CD4-positive, CD25-positive, alpha-beta regulatory T cell (primary cell): ENCODE measurements at regions not wholly inside any gene's neighbourhood (a gene's known extent, or its start where the extent isn't known, plus 50 kb on each side); places are given as distances from the start of the nearest gene placed in this dataset.
A peak's percentile ranks its signal among the peaks of the same experiment; 100 is the strongest.

Experiments used
- ATAC-seq, 2 donors: fragments of 150-1000 bp; cut with Tn5 transposase; one replicate each; pipeline ENCODE4 v1.10.0; 2021; ENCODE audit warnings: low read depth in 2 of 2, moderate number of reproducible peaks in 2 of 2, moderate library complexity in 1 of 2
- DNase-seq, 3 donors: peaks; one replicate each; pipeline versions ENCODE4 v3.0.0 to v3.0.0-alpha.2; 2012 to 2022; ENCODE audit warnings: mixed read lengths in 1 of 3
- H3K27ac ChIP-seq: one replicate; pipeline ENCODE4 v1.7.0; 2013; ENCODE audit warnings: mild to moderate bottlenecking, low read length; ENCODE audit not compliant: insufficient read depth, poor library complexity, severe bottlenecking
- H3K27me3 ChIP-seq: one replicate; pipeline ENCODE4 v1.7.0; 2013; ENCODE audit warnings: low read length; ENCODE audit not compliant: control insufficient read depth, insufficient read depth
- H3K36me3 ChIP-seq: one replicate; pipeline ENCODE4 v1.7.0; 2013; ENCODE audit warnings: mild to moderate bottlenecking, low read length, moderate library complexity; ENCODE audit not compliant: control insufficient read depth, insufficient read depth
- H3K4me1 ChIP-seq: 2 replicates; pipeline ENCODE4 v1.7.0; 2013; ENCODE audit warnings: mild to moderate bottlenecking, low read length; ENCODE audit not compliant: insufficient read depth, control insufficient read depth, poor library complexity, severe bottlenecking
- H3K4me3 ChIP-seq: one replicate; pipeline ENCODE4 v1.7.0; 2013; ENCODE audit warnings: low read depth, mild to moderate bottlenecking, low read length, moderate library complexity
- H3K9me3 ChIP-seq, 2 experiments: 1 replicate in 1 of 2; 2 replicates in 1 of 2; pipeline ENCODE4 v1.7.0; 2013; ENCODE audit warnings: low read length in 2 of 2, mild to moderate bottlenecking in 1 of 2, moderate library complexity in 1 of 2; ENCODE audit not compliant: control insufficient read depth in 2 of 2
- H3K27ac Mint-ChIP-seq, 3 donors: one replicate each; pipeline ENCODE4 v1.8.0; 2020 to 2022; ENCODE audit warnings: mild to moderate bottlenecking in 3 of 3, mixed read lengths in 3 of 3, moderate library complexity in 2 of 3
- H3K27me3 Mint-ChIP-seq: one replicate; pipeline ENCODE4 v1.8.0; 2022; ENCODE audit warnings: mild to moderate bottlenecking, mixed read lengths
- H3K36me3 Mint-ChIP-seq: one replicate; pipeline ENCODE4 v1.8.0; 2020; ENCODE audit warnings: mixed read lengths
- H3K4me1 Mint-ChIP-seq, 4 donors: one replicate each; pipeline ENCODE4 v1.8.0; 2020 to 2022; ENCODE audit warnings: mixed read lengths in 4 of 4, mild to moderate bottlenecking in 1 of 4
- H3K4me3 Mint-ChIP-seq, 4 donors: one replicate each; pipeline ENCODE4 v1.8.0; 2020 to 2022; ENCODE audit warnings: mild to moderate bottlenecking in 4 of 4, mixed read lengths in 4 of 4, moderate library complexity in 3 of 4
- H3K9me3 Mint-ChIP-seq, 7 donors: one replicate each; pipeline ENCODE4 v1.8.0; 2020 to 2022; ENCODE audit warnings: mixed read lengths in 7 of 7, mild to moderate bottlenecking in 3 of 7, moderate library complexity in 2 of 7

DNA sequence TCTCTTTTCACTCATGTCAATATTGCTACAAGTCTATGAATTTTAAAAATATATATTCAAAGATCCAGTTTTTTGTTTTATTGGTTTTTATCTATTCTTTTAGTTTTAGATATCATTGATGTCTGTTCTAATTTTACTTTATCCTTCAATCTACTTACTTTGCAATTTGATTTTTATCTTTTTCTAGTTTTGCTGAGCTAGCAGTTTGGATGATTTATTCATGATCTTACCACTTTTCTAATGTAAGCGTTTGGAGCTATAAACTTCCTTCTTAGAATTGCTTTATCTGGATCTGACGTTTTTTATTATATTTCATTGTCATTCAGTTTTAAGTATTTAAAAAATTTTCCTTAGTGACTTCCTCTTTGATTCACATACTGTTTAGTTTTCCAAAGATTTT is 664.5 kb upstream of the VSTM2A start:
- Histone ChIP-seq H3K27me3 (no peaks in the 10 kb centered on the region), H3K9me3 (peaks cover 0 to 6% of the 10 kb centered on the region in 2 experiments), H3K4me1 (no peaks in the 10 kb centered on the region), H3K36me3 (no peaks in the 10 kb centered on the region), H3K27ac (no peak overlapping the region), H3K4me3 (no peak overlapping the region)
- Mint-ChIP-seq H3K27ac (no peak overlapping the region), H3K27me3 (no peaks in the 10 kb centered on the region), H3K4me3 (no peak overlapping the region), H3K9me3 (peaks cover 0 to 34% (median 16%) of the 10 kb centered on the region in 7 donors), H3K36me3 (no peaks in the 10 kb centered on the region), H3K4me1 (no peaks in the 10 kb centered on the region)
- ATAC-seq, result no peak
- no peak for DNase-seq

DNA sequence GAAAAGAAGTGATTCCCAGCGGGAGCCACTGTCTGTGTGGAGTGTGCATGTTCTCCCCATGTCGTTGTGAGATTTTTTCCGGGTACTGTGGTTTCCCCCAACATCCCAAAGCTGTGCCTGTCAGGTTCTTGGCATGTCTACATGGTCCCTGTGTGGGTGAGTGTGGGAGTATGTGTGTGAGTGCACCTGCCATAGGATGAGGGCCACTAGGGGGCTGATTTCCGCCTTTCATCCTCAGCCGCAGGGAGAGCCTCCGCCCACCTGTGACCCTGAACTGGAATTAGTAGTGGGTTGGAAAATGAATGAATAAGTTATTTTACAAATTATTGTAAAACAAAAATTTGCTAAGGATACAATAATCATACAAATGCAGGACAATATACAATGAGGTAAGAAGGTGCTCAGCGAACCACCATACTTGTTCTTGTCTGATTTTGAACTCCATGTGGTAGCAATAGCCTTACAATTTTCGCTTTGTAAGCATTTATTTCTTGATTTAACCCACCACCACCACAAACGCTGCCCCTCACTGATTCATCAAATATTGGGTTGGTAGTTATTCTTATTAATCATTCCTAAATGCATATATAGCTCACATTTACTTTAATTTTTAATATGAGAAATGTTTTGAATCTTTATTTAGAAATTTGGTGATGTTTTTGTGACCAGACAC is 641.2 kb upstream of the VSTM2A start:
- Mint-ChIP-seq H3K36me3 (no peaks in the 10 kb centered on the region), H3K9me3 (peaks cover 4 to 22% (median 8%) of the 10 kb centered on the region in 7 donors), H3K4me3 (no peak overlapping the region), H3K27me3 (no peaks in the 10 kb centered on the region), H3K4me1 (no peaks in the 10 kb centered on the region), H3K27ac (no peak overlapping the region)
- Histone ChIP-seq H3K27ac (no peak overlapping the region), H3K9me3 (peaks cover 7 to 14% of the 10 kb centered on the region in 2 experiments), H3K4me1 (no peaks in the 10 kb centered on the region), H3K36me3 (no peaks in the 10 kb centered on the region), H3K27me3 (no peaks in the 10 kb centered on the region), H3K4me3 (no peak overlapping the region)
- ATAC-seq (no peak), DNase-seq (no peak)

DNA sequence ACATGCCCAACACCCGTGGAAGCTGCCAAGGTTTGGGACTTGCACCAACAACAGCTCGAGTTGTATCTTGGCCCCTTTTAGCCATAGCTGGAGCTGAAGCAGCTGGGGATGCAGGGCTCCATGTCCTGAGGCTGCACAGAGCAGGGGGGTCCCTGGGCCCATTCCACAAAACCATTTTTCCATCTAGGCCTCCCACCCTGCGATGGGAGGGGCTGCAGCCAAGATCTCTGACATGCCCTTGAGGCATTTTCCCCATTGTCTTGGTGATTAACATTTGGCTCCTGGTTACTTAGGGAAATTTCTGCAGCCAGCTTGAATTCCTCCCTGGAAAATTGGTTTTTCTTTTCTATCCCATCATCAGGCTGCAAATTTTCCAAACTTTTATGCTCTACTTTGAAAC is 637.8 kb upstream of the VSTM2A start:
- H3K9me3 Mint-ChIP-seq, result peaks cover 1 to 33% (median 10%) of the 10 kb centered on the region in 7 donors
- H3K36me3 ChIP-seq, result no peaks in the 10 kb centered on the region
- H3K4me3 ChIP-seq, result no peak overlapping the region
- peak overlapping the region in 1 of 3 donors; percentile 11 for H3K27ac Mint-ChIP-seq
- ATAC-seq (no peak), DNase-seq (no peak)
- no peak overlapping the region for H3K27ac ChIP-seq
- H3K27me3 Mint-ChIP-seq, result no peaks in the 10 kb centered on the region
- no peaks in the 10 kb centered on the region for H3K4me1 Mint-ChIP-seq
- no peaks in the 10 kb centered on the region for H3K27me3 ChIP-seq
- no peak overlapping the region for H3K4me3 Mint-ChIP-seq
- H3K4me1 ChIP-seq, result no peaks in the 10 kb centered on the region
- H3K9me3 ChIP-seq, result peaks cover 12 to 19% of the 10 kb centered on the region in 2 experiments
- H3K36me3 Mint-ChIP-seq, result no peaks in the 10 kb centered on the region

DNA sequence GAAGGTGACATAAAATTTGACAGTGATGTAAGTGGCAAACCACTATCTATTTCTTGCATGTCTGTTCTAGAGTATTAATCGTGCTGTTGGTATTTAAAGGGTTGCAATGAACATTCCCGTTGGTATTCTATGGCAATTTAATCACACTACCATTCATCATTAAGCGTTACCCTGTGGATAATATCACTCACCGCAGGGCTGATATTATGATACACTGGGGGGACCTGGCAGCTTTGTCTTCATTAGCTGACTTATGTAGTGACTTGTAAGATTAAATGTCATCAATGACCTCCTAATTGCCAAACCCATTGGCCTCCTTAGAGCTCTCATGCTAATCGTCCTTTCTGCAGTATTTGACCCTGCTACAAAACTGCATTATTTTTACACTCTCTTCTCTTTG is 624.5 kb upstream of the VSTM2A start:
- no peak overlapping the region for H3K27ac ChIP-seq
- ATAC-seq (no peak), DNase-seq (no peak)
- H3K36me3 ChIP-seq, result no peaks in the 10 kb centered on the region
- Mint-ChIP-seq H3K27ac (no peak overlapping the region), H3K27me3 (no peaks in the 10 kb centered on the region), H3K9me3 (peaks cover 1 to 33% (median 12%) of the 10 kb centered on the region in 7 donors), H3K4me1 (no peaks in the 10 kb centered on the region), H3K4me3 (no peak overlapping the region), H3K36me3 (no peaks in the 10 kb centered on the region)
- H3K27me3 ChIP-seq, result no peaks in the 10 kb centered on the region
- no peaks in the 10 kb centered on the region for H3K4me1 ChIP-seq
- peaks cover 3 to 11% of the 10 kb centered on the region in 2 experiments for H3K9me3 ChIP-seq
- no peak overlapping the region for H3K4me3 ChIP-seq

DNA sequence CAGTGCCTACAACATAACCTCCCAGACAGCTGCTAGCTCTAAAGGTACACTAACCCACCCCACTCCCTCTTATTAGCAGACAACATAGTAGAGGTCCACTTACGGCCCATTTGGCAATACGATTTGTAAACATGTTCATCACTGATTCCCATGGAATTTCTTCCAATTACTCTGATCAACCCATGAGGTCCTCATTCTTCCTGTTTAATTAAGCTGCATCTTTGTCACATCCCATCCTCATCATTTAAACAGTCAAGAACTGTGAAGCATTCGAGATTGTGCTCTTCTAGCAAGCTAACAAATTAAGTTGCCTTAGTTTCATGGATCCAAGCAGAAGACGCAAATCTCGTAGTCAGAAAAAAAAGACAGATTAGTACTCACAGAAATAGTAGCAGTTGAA is 622.2 kb upstream of the VSTM2A start:
- no peak for DNase-seq
- H3K4me3 Mint-ChIP-seq, result no peak overlapping the region
- peaks cover 2 to 27% (median 12%) of the 10 kb centered on the region in 7 donors for H3K9me3 Mint-ChIP-seq
- H3K36me3 ChIP-seq, result no peaks in the 10 kb centered on the region
- H3K4me1 ChIP-seq, result no peaks in the 10 kb centered on the region
- H3K4me1 Mint-ChIP-seq, result no peaks in the 10 kb centered on the region
- peaks cover 0 to 4% of the 10 kb centered on the region in 2 experiments for H3K9me3 ChIP-seq
- no peaks in the 10 kb centered on the region for H3K27me3 Mint-ChIP-seq
- H3K27me3 ChIP-seq, result no peaks in the 10 kb centered on the region
- ATAC-seq, result no peak
- H3K36me3 Mint-ChIP-seq, result no peaks in the 10 kb centered on the region
- no peak overlapping the region for H3K4me3 ChIP-seq
- H3K27ac Mint-ChIP-seq, result no peak overlapping the region
- H3K27ac ChIP-seq, result no peak overlapping the region

DNA sequence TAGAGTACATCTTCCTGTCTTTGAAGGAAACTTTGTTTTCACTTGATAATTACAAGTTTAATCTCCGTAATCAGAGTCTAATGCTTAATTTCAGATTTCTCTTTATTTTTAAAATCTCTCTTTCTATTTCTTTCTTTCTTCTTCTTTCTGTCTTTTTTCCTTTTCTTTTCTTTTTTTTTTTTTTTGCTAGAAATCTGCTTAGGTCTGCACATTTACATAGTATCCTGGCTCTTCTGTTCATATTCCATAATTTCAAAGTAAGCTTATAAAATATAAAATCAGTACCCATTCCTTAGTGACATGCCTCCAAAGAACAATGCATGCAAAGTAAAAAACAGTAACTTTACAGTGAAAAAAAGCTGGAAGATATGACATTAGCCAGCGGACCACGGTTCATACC is 601.7 kb upstream of the VSTM2A start:
- Histone ChIP-seq H3K4me3 (no peak overlapping the region), H3K36me3 (no peaks in the 10 kb centered on the region), H3K27me3 (no peaks in the 10 kb centered on the region), H3K4me1 (no peaks in the 10 kb centered on the region), H3K27ac (no peak overlapping the region), H3K9me3 (peaks cover 0 to 11% of the 10 kb centered on the region in 2 experiments)
- Mint-ChIP-seq H3K4me1 (no peaks in the 10 kb centered on the region), H3K36me3 (no peaks in the 10 kb centered on the region), H3K27me3 (no peaks in the 10 kb centered on the region), H3K9me3 (peaks cover 2 to 25% (median 4%) of the 10 kb centered on the region in 7 donors), H3K4me3 (no peak overlapping the region), H3K27ac (no peak overlapping the region)
- ATAC-seq (no peak), DNase-seq (no peak)

DNA sequence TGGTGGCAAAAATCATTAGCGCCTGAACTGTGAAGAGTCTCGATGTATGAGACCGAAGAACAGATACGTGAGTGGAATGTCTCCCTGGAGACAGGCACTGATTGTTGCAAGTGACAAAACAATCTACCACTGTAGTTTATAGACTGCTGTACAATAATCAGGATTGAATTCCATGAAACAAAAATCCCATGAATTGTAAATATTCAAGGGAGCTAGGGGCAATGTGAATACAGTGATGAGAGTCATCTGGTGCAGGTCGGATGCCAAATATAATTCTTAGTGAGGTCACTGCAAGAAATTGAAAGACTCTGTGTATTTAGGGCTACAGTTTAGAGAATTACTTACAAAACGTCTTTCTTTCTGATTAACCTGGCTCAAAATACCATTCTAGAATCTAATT is 594.4 kb upstream of the VSTM2A start:
- DNase-seq (no peak), ATAC-seq (no peak)
- Histone ChIP-seq H3K27me3 (no peaks in the 10 kb centered on the region), H3K9me3 (no peaks in the 10 kb centered on the region), H3K27ac (no peak overlapping the region), H3K4me3 (no peak overlapping the region), H3K36me3 (no peaks in the 10 kb centered on the region), H3K4me1 (no peaks in the 10 kb centered on the region)
- H3K36me3 Mint-ChIP-seq, result no peaks in the 10 kb centered on the region
- no peak overlapping the region for H3K27ac Mint-ChIP-seq
- H3K27me3 Mint-ChIP-seq, result no peaks in the 10 kb centered on the region
- H3K9me3 Mint-ChIP-seq, result peaks cover 0 to 27% (median 6%) of the 10 kb centered on the region in 7 donors
- H3K4me3 Mint-ChIP-seq, result no peak overlapping the region
- no peaks in the 10 kb centered on the region for H3K4me1 Mint-ChIP-seq

DNA sequence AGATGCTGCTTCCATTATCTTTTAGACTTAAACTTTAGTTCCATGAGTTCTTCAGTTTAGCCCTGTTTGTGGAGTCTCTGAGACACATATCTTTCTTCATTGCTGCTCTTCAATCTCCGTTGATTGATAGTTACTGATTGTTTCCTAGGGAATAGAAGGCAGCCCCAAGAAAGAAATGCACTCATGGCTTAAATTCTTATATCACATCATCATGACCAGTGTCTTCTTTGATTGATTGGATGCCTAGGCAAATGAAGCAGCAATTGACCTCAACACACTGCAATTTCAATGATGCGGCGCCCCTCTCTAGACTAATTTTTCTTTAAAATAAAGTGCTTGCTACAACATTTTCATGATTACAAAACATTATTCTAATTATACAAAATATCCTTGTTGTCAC is 576.5 kb upstream of the VSTM2A start:
- no peak overlapping the region for H3K4me3 ChIP-seq
- Mint-ChIP-seq H3K4me1 (no peaks in the 10 kb centered on the region), H3K27me3 (no peaks in the 10 kb centered on the region), H3K9me3 (peaks cover 0 to 17% (median 7%) of the 10 kb centered on the region in 7 donors), H3K4me3 (no peak overlapping the region), H3K27ac (no peak overlapping the region), H3K36me3 (no peaks in the 10 kb centered on the region)
- no peaks in the 10 kb centered on the region for H3K4me1 ChIP-seq
- H3K27ac ChIP-seq, result no peak overlapping the region
- no peaks in the 10 kb centered on the region for H3K36me3 ChIP-seq
- ATAC-seq, result no peak
- H3K9me3 ChIP-seq, result peaks cover 3 to 6% of the 10 kb centered on the region in 2 experiments
- no peaks in the 10 kb centered on the region for H3K27me3 ChIP-seq
- no peak for DNase-seq
